PFSK-1 (cell line): ENCODE measurements at regions not wholly inside any gene's neighbourhood (a gene's known extent, or its start where the extent isn't known, plus 50 kb on each side); places are given as distances from the start of the nearest gene placed in this dataset.

Experiments
- FOXP2 ChIP-seq: optimal IDR thresholded peaks from 2 replicates; pipeline ENCODE3; 2011; ENCODE audit warnings: borderline replicate concordance, control low read depth, inconsistent platforms; ENCODE audit not compliant: insufficient read depth; ENCODE audit errors: extremely low read length, extremely low read depth
- POLR2AphosphoS5 ChIP-seq: IDR thresholded peaks from 2 replicates; pipeline ENCODE4 v1.6.1; 2012; ENCODE audit warnings: low read depth, mild to moderate bottlenecking, control low read depth, low read length, moderate library complexity
- REST ChIP-seq, 2 experiments: IDR thresholded peaks; 2 replicates each; pipeline versions ENCODE4 v1.6.1 to v1.8.0; 2011 to 2012; ENCODE audit warnings: low read depth in 2 of 2, low read length in 2 of 2, control low read depth in 1 of 2, inconsistent platforms in 1 of 2, mild to moderate bottlenecking in 1 of 2, moderate library complexity in 1 of 2; ENCODE audit not compliant: insufficient read depth in 1 of 2
- SIN3A ChIP-seq: IDR thresholded peaks from 2 replicates; pipeline ENCODE4 v1.6.1; 2012; ENCODE audit warnings: mild to moderate bottlenecking, low read length, moderate library complexity, borderline replicate concordance; ENCODE audit not compliant: insufficient read depth
- TAF1 ChIP-seq: IDR thresholded peaks from 2 replicates; pipeline ENCODE4 v1.6.1; 2012; ENCODE audit warnings: low read length, control low read depth, borderline replicate concordance; ENCODE audit not compliant: insufficient read depth

DNA sequence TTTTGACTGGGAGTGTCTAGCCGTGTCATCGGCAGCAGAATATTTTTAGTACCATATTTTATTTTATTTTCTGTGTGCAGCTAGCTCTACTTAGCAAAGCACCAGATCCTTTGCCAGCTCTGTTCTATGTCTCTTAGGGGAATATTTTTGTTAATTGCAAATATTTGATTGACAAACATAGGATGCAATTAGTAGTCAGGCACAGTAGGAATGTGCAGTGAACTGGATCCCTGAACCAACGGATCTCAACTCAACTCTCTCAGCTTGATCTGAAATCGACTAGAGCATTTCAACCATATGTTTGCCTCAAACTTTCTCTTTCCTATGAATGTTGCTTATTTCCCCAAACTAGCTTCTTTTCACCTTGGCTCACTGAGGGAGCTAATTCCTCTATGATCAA lies 998.0 kb upstream of the FANCL start:
- TF ChIP-seq TAF1 (no peak), POLR2AphosphoS5 (no peak), REST (IDR thresholded peaks at IDR 0.05; ENCODE audit: insufficient read depth in 1 of 2, low read depth in 2 of 2, low read length in 2 of 2) (no peak), FOXP2 (no peak), SIN3A (no peak)
